RWPE1 (cell line): ENCODE measurements at regions not wholly inside any gene's neighbourhood (a gene's known extent, or its start where the extent isn't known, plus 50 kb on each side); places are given as distances from the start of the nearest gene placed in this dataset.

Experiments used
- CTCF ChIA-PET: fragments of 350-600 bp; sonication (Branson Sonifier 250); formaldehyde crosslinking; extraction: SDS; loops from one replicate; lab custom pipeline; 2021; lab: Yijun Ruan, JAX
- POLR2A ChIA-PET: fragments of 400-600 bp; formaldehyde crosslinking; extraction: SDS; loops from one replicate; lab custom pipeline; 2020; ENCODE audit warnings: antibody characterized with exemption; ENCODE audit not compliant: low non-redundant PET; lab: Yijun Ruan, JAX
- DNase-seq: peaks from one replicate; pipeline ENCODE4 v3.0.0; 2012; ENCODE audit warnings: low spot score
- H3K27ac ChIP-seq: fragments of 450-650 bp; 2 replicates; pipeline ENCODE4 v1.5.1; 2017
- CTCF ChIP-seq: fragments of 450-650 bp; conservative IDR thresholded peaks from 2 replicates; pipeline ENCODE4 v1.5.1; 2017; ENCODE audit warnings: low read depth, mild to moderate bottlenecking

GRCh38 chr7:67571026-67571545 lies 574.5 kb downstream of the TYW1 start:
- DNase-seq, result no peak
- TF ChIP-seq CTCF, result no peak
- no peak overlapping the region for H3K27ac ChIP-seq
- POLR2A ChIA-PET, result no interaction called here
- CTCF ChIA-PET, result no interaction called here

DNA sequence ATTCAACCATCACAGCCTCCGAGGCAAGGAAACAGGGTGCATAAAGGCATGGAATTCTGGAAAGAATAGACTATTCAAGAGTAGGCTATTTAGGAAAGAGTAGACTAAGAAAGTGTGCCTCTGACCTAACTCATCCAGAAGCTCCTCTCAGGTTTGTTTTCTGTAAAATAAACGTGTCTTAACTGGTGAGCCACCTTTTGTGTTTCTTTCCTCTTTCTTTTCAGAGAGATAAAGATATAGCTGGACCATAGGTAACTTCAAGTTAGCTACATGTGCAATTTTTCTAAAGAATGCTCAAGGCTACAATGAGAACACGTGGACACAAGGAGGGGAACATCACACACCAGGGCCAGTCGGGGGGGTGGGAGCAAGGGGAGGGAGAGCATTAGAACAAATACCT lies 577.0 kb downstream of the TYW1 start:
- POLR2A ChIA-PET, result no interaction called here
- H3K27ac ChIP-seq, result no peak overlapping the region
- no peak for DNase-seq
- CTCF ChIA-PET, result interaction anchor here (0.6 kb wide), 1 partner anchor 201 kb away, joined by 3 read pairs; no protein-coding TSS in a partner anchor
- no peak for TF ChIP-seq CTCF

DNA sequence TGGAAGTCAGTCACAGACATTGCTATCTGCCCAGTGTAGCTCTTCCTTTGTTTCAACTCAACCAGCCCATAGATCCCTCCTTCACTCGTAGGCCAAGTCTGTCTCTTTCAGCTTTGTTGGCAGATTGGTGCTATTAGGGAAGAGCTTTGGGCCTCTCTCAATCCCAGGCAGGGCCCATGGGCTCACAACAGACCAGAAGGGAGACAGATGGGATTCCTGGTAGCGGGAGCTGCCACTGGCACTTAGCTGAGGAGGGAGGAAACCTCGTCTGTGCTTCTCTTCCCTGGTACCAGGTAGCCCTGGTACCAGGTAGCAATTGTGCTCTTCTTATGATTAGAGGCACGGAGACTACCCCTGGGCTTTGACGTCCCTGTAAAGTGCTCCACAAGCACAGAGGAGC lies 592.0 kb downstream of the TYW1 start:
- ChIA-PET CTCF (interaction anchor here (0.7 kb wide), 1 partner anchor 217 kb away, joined by 3 read pairs; no protein-coding TSS in a partner anchor), POLR2A (interaction anchor here (0.5 kb wide), 1 partner anchor 87 kb away, joined by 9 read pairs; no protein-coding TSS in a partner anchor)
- no peak for DNase-seq
- no peak for TF ChIP-seq CTCF
- H3K27ac ChIP-seq, result no peak overlapping the region

DNA sequence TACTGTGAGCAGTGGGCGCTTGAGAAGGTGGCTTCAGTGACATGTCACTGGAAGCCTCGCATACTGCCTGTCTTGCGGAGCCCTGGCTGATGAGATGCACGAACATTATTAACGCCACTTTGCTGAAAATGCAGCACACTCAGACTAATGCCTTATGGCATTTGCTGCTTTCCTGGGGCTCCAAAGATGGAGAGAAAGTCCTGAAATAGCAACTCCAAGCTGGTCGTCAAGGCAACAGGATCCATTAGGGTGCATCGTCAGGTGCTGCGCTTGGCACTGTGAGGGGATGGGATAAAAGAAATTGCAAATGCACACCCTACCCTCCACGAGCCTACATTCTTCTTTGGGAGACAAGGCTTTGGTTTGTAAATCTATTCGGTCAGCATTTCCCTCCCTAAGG lies 592.5 kb downstream of the TYW1 start:
- TF ChIP-seq CTCF, result no peak
- ChIA-PET CTCF (interaction anchor here (0.7 kb wide), 1 partner anchor 218 kb away, joined by 3 read pairs; no protein-coding TSS in a partner anchor), POLR2A (no interaction called here)
- no peak overlapping the region for H3K27ac ChIP-seq
- no peak for DNase-seq

GRCh38 chr7:67590649-67591048 lies 594.0 kb downstream of the TYW1 start:
- ChIA-PET CTCF (interaction anchor here (0.6 kb wide), 1 partner anchor 37 kb away, joined by 3 read pairs; no protein-coding TSS in a partner anchor), POLR2A (no interaction called here)
- no peak for DNase-seq
- H3K27ac ChIP-seq, result no peak overlapping the region
- TF ChIP-seq CTCF, result no peak

GRCh38 chr7:67593794-67594193 lies 597.2 kb downstream of the TYW1 start:
- H3K27ac ChIP-seq, result no peak overlapping the region
- POLR2A ChIA-PET, result no interaction called here
- no peak for DNase-seq
- CTCF ChIA-PET, result no interaction called here
- no peak for TF ChIP-seq CTCF
